ENCODE measurements at regions not wholly inside any gene's neighbourhood (a gene's known extent, or its start where the extent isn't known, plus 50 kb on each side); places are given as distances from the start of the nearest gene placed in this dataset.

GRCh38 chr13:76808927-76809326 lies 77.3 kb downstream of the KCTD12 start:
- H3K27ac Mint-ChIP-seq: no peak overlapping the region
- no peaks in the 10 kb centered on the region for H3K4me1 ChIP-seq (ENCODE audit: insufficient read depth, low read length)
- ChIA-PET CTCF (ENCODE audit: partially characterized antibody) (no interaction called here), POLR2A (ENCODE audit: partially characterized antibody) (no interaction called here)
- H3K4me3 ChIP-seq (ENCODE audit: low read length in 2 of 2): no peak overlapping the region
- peaks cover 10 to 12% of the 10 kb centered on the region in 2 donors for H3K27me3 Mint-ChIP-seq
- no peak overlapping the region for H3K4me3 Mint-ChIP-seq
- H3K9me3 ChIP-seq (ENCODE audit: control insufficient read depth in 1 of 2, low read length in 2 of 2): no peaks in the 10 kb centered on the region
- no peak overlapping the region for H3K27ac ChIP-seq (ENCODE audit: low read depth, low read length)
- H3K27me3 ChIP-seq (ENCODE audit: insufficient read depth, low read length): no peaks in the 10 kb centered on the region
- H3K4me1 Mint-ChIP-seq: no peaks in the 10 kb centered on the region
- no peak for DNase-seq
- no peaks in the 10 kb centered on the region for H3K36me3 ChIP-seq (ENCODE audit: insufficient read depth, low read length)
- intact Hi-C loops (cut with micrococcal nuclease): no loop called here
- peaks cover 0 to 4% (median 2%) of the 10 kb centered on the region in 8 donors for H3K9me3 Mint-ChIP-seq
- no peaks in the 10 kb centered on the region for H3K36me3 Mint-ChIP-seq

- no peaks in the 10 kb centered on the region for H3K27me3 ChIP-seq (ENCODE audit: insufficient read depth, low read length)
- no peaks in the 10 kb centered on the region for H3K36me3 ChIP-seq (ENCODE audit: insufficient read depth, low read length)
- no peak overlapping the region for H3K27ac ChIP-seq (ENCODE audit: low read depth, low read length)
- ChIA-PET POLR2A (ENCODE audit: partially characterized antibody) (no interaction called here), CTCF (ENCODE audit: partially characterized antibody) (no interaction called here)
- Mint-ChIP-seq H3K27me3 (peaks cover 4 to 6% of the 10 kb centered on the region in 2 donors), H3K4me1 (no peaks in the 10 kb centered on the region), H3K27ac (no peak overlapping the region), H3K9me3 (peaks cover 0 to 3% (median 0%) of the 10 kb centered on the region in 8 donors), H3K4me3 (no peak overlapping the region), H3K36me3 (no peaks in the 10 kb centered on the region)
- H3K9me3 ChIP-seq (ENCODE audit: control insufficient read depth in 1 of 2, low read length in 2 of 2): no peaks in the 10 kb centered on the region
- intact Hi-C loops (cut with micrococcal nuclease): no loop called here
- no peak overlapping the region for H3K4me3 ChIP-seq (ENCODE audit: low read length in 2 of 2)
- H3K4me1 ChIP-seq (ENCODE audit: insufficient read depth, low read length): no peaks in the 10 kb centered on the region
- DNase-seq: no peak
Observed at GRCh38 chr13:76804801-76805200, 81.4 kb downstream of the KCTD12 start.

GRCh38 chr13:76803831-76804230 lies 82.4 kb downstream of the KCTD12 start:
- H3K27ac Mint-ChIP-seq: no peak overlapping the region
- DNase-seq: no peak
- ChIA-PET CTCF (ENCODE audit: partially characterized antibody) (no interaction called here), POLR2A (ENCODE audit: partially characterized antibody) (no interaction called here)
- Histone ChIP-seq H3K4me1 (ENCODE audit: insufficient read depth, low read length) (no peaks in the 10 kb centered on the region), H3K4me3 (ENCODE audit: low read length in 2 of 2) (no peak overlapping the region), H3K36me3 (ENCODE audit: insufficient read depth, low read length) (no peaks in the 10 kb centered on the region), H3K27me3 (ENCODE audit: insufficient read depth, low read length) (no peaks in the 10 kb centered on the region), H3K9me3 (ENCODE audit: control insufficient read depth in 1 of 2, low read length in 2 of 2) (no peaks in the 10 kb centered on the region), H3K27ac (ENCODE audit: low read depth, low read length) (no peak overlapping the region)
- peaks cover 0 to 3% (median 0%) of the 10 kb centered on the region in 8 donors for H3K9me3 Mint-ChIP-seq
- no peaks in the 10 kb centered on the region for H3K4me1 Mint-ChIP-seq
- no peaks in the 10 kb centered on the region for H3K36me3 Mint-ChIP-seq
- peaks cover 2% of the 10 kb centered on the region in 2 donors for H3K27me3 Mint-ChIP-seq
- H3K4me3 Mint-ChIP-seq: no peak overlapping the region
- intact Hi-C loops (cut with micrococcal nuclease): no loop called here

GRCh38 chr13:76800943-76801342 lies 85.3 kb downstream of the KCTD12 start:
- no peaks in the 10 kb centered on the region for H3K4me1 Mint-ChIP-seq
- H3K4me1 ChIP-seq (ENCODE audit: insufficient read depth, low read length): no peaks in the 10 kb centered on the region

GRCh38 chr13:76799696-76800095 lies 86.5 kb downstream of the KCTD12 start:
- no peaks in the 10 kb centered on the region for H3K4me1 ChIP-seq (ENCODE audit: insufficient read depth, low read length)
- Mint-ChIP-seq H3K36me3 (no peaks in the 10 kb centered on the region), H3K27ac (no peak overlapping the region), H3K9me3 (no peaks in the 10 kb centered on the region), H3K27me3 (peaks cover 4 to 5% of the 10 kb centered on the region in 2 donors), H3K4me1 (no peaks in the 10 kb centered on the region), H3K4me3 (no peak overlapping the region)
- H3K4me3 ChIP-seq (ENCODE audit: low read length in 2 of 2): no peak overlapping the region
- no peak overlapping the region for H3K27ac ChIP-seq (ENCODE audit: low read depth, low read length)
- H3K36me3 ChIP-seq (ENCODE audit: insufficient read depth, low read length): no peaks in the 10 kb centered on the region
- DNase-seq: no peak
- ChIA-PET POLR2A (ENCODE audit: partially characterized antibody) (no interaction called here), CTCF (ENCODE audit: partially characterized antibody) (no interaction called here)
- no peaks in the 10 kb centered on the region for H3K9me3 ChIP-seq (ENCODE audit: control insufficient read depth in 1 of 2, low read length in 2 of 2)
- intact Hi-C loops (cut with micrococcal nuclease): no loop called here
- H3K27me3 ChIP-seq (ENCODE audit: insufficient read depth, low read length): no peaks in the 10 kb centered on the region

More at GRCh38 chr13:76800943-76801342, 85.3 kb downstream of the KCTD12 start:
- H3K27ac ChIP-seq (ENCODE audit: low read depth, low read length): no peak overlapping the region
- Mint-ChIP-seq H3K36me3 (no peaks in the 10 kb centered on the region), H3K27ac (no peak overlapping the region), H3K4me3 (no peak overlapping the region), H3K27me3 (peaks cover 4% of the 10 kb centered on the region in 2 donors), H3K9me3 (no peaks in the 10 kb centered on the region)
- POLR2A ChIA-PET (ENCODE audit: partially characterized antibody): no interaction called here
- H3K36me3 ChIP-seq (ENCODE audit: insufficient read depth, low read length): no peaks in the 10 kb centered on the region
- H3K27me3 ChIP-seq (ENCODE audit: insufficient read depth, low read length): no peaks in the 10 kb centered on the region
- no peak for DNase-seq
- intact Hi-C loops (cut with micrococcal nuclease): no loop called here
- H3K9me3 ChIP-seq (ENCODE audit: control insufficient read depth in 1 of 2, low read length in 2 of 2): no peaks in the 10 kb centered on the region
- H3K4me3 ChIP-seq (ENCODE audit: low read length in 2 of 2): no peak overlapping the region
- CTCF ChIA-PET (ENCODE audit: partially characterized antibody): no interaction called here

GRCh38 chr13:76798037-76798436 lies 88.2 kb downstream of the KCTD12 start:
- CTCF ChIA-PET (ENCODE audit: partially characterized antibody): no interaction called here
- no peak for DNase-seq

GRCh38 chr13:76797361-76797760 lies 88.8 kb downstream of the KCTD12 start:
- Mint-ChIP-seq H3K27ac (no peak overlapping the region), H3K9me3 (no peaks in the 10 kb centered on the region), H3K4me1 (no peaks in the 10 kb centered on the region), H3K36me3 (no peaks in the 10 kb centered on the region), H3K4me3 (no peak overlapping the region), H3K27me3 (peaks cover 8 to 9% of the 10 kb centered on the region in 2 donors)
- intact Hi-C loops (cut with micrococcal nuclease): no loop called here
- no peaks in the 10 kb centered on the region for H3K9me3 ChIP-seq (ENCODE audit: control insufficient read depth in 1 of 2, low read length in 2 of 2)
- ChIA-PET CTCF (ENCODE audit: partially characterized antibody) (interaction anchor here (0.7 kb wide), 1 partner anchor 63 kb away, joined by 3 read pairs; no protein-coding TSS in a partner anchor), POLR2A (ENCODE audit: partially characterized antibody) (no interaction called here)
- H3K27ac ChIP-seq (ENCODE audit: low read depth, low read length): no peak overlapping the region
- H3K4me1 ChIP-seq (ENCODE audit: insufficient read depth, low read length): no peaks in the 10 kb centered on the region
- no peak overlapping the region for H3K4me3 ChIP-seq (ENCODE audit: low read length in 2 of 2)
- no peaks in the 10 kb centered on the region for H3K27me3 ChIP-seq (ENCODE audit: insufficient read depth, low read length)
- H3K36me3 ChIP-seq (ENCODE audit: insufficient read depth, low read length): no peaks in the 10 kb centered on the region
- DNase-seq: no peak

More at GRCh38 chr13:76798037-76798436, 88.2 kb downstream of the KCTD12 start:
- POLR2A ChIA-PET (ENCODE audit: partially characterized antibody): no interaction called here
- Histone ChIP-seq H3K9me3 (ENCODE audit: control insufficient read depth in 1 of 2, low read length in 2 of 2) (no peaks in the 10 kb centered on the region), H3K27ac (ENCODE audit: low read depth, low read length) (no peak overlapping the region), H3K27me3 (ENCODE audit: insufficient read depth, low read length) (no peaks in the 10 kb centered on the region), H3K4me1 (ENCODE audit: insufficient read depth, low read length) (no peaks in the 10 kb centered on the region), H3K36me3 (ENCODE audit: insufficient read depth, low read length) (no peaks in the 10 kb centered on the region), H3K4me3 (ENCODE audit: low read length in 2 of 2) (no peak overlapping the region)
- Mint-ChIP-seq H3K9me3 (no peaks in the 10 kb centered on the region), H3K27me3 (peaks cover 8% of the 10 kb centered on the region in 2 donors), H3K27ac (no peak overlapping the region), H3K4me3 (no peak overlapping the region), H3K36me3 (no peaks in the 10 kb centered on the region), H3K4me1 (no peaks in the 10 kb centered on the region)
- intact Hi-C loops (cut with micrococcal nuclease): no loop called here

- CTCF ChIA-PET (ENCODE audit: partially characterized antibody): interaction anchor here (1.2 kb wide), 1 partner anchor 10 kb away, joined by 4 read pairs; no protein-coding TSS in a partner anchor
- Histone ChIP-seq H3K9me3 (ENCODE audit: control insufficient read depth in 1 of 2, low read length in 2 of 2) (no peaks in the 10 kb centered on the region), H3K4me3 (ENCODE audit: low read length in 2 of 2) (no peak overlapping the region), H3K36me3 (ENCODE audit: insufficient read depth, low read length) (no peaks in the 10 kb centered on the region), H3K27ac (ENCODE audit: low read depth, low read length) (no peak overlapping the region), H3K4me1 (ENCODE audit: insufficient read depth, low read length) (no peaks in the 10 kb centered on the region), H3K27me3 (ENCODE audit: insufficient read depth, low read length) (no peaks in the 10 kb centered on the region)
- Mint-ChIP-seq H3K9me3 (no peaks in the 10 kb centered on the region), H3K4me3 (no peak overlapping the region), H3K27ac (no peak overlapping the region), H3K36me3 (no peaks in the 10 kb centered on the region), H3K4me1 (no peaks in the 10 kb centered on the region), H3K27me3 (peaks cover 8% of the 10 kb centered on the region in 2 donors)
- POLR2A ChIA-PET (ENCODE audit: partially characterized antibody): no interaction called here
- intact Hi-C loops (cut with micrococcal nuclease): no loop called here
- DNase-seq: no peak
Observed at GRCh38 chr13:76796851-76797250, 89.4 kb downstream of the KCTD12 start.
